SK-N-SH treated with all-trans-retinoic acid at 6 μM for 48 hours (cell line): ENCODE measurements at regions not wholly inside any gene's neighbourhood (a gene's known extent, or its start where the extent isn't known, plus 50 kb on each side); places are given as distances from the start of the nearest gene placed in this dataset.

ENCODE experiments used
- ATAC-seq: fragments of 200-7000 bp; cut with Tn5 transposase; 3 replicates; pipeline ENCODE4 v1.9.1; 2020; ENCODE audit warnings: mild to moderate bottlenecking, moderate library complexity
- ARNTL ChIP-seq: fragments of 450-650 bp; formaldehyde crosslinking; IDR thresholded peaks from 2 replicates; pipeline ENCODE4 v1.5.0; 2020; ENCODE audit warnings: low read depth, mild to moderate bottlenecking, moderate library complexity, borderline replicate concordance
- CREB5 ChIP-seq: fragments of 250-450 bp; sonication (Bioruptor Pico); IDR thresholded peaks from 2 replicates; pipeline ENCODE4 v1.5.1; 2020; ENCODE audit warnings: low read depth, mild to moderate bottlenecking, moderate library complexity
- CSDC2 ChIP-seq: fragments of 250-450 bp; sonication (Bioruptor Pico); IDR thresholded peaks from 2 replicates; pipeline ENCODE4 v1.5.0; 2020; ENCODE audit warnings: mild to moderate bottlenecking, moderate library complexity
- CSRNP3 ChIP-seq: fragments of 250-450 bp; sonication (Bioruptor Pico); IDR thresholded peaks from 2 replicates; pipeline ENCODE4 v1.5.1; 2021; ENCODE audit warnings: mild to moderate bottlenecking, moderate library complexity
- GLIS3 ChIP-seq: fragments of 250-450 bp; sonication (Bioruptor Pico); IDR thresholded peaks from 2 replicates; pipeline ENCODE4 v1.5.0; 2020; ENCODE audit warnings: mild to moderate bottlenecking, moderate library complexity
- ISL1 ChIP-seq: fragments of 250-450 bp; sonication (Bioruptor Pico); IDR thresholded peaks from 2 replicates; pipeline ENCODE4 v2.1.2; 2022; ENCODE audit warnings: mild to moderate bottlenecking, moderate library complexity
- OSR1 ChIP-seq: fragments of 250-450 bp; sonication (Bioruptor Pico); IDR thresholded peaks from 2 replicates; pipeline ENCODE4 v1.8.0; 2022; ENCODE audit warnings: moderate library complexity, mild to moderate bottlenecking, inconsistent platforms
- PATZ1 ChIP-seq: fragments of 250-450 bp; sonication (Bioruptor Pico); IDR thresholded peaks from 2 replicates; pipeline ENCODE4 v1.8.0; 2020; ENCODE audit warnings: mild to moderate bottlenecking, moderate library complexity, borderline replicate concordance
- PPARA ChIP-seq: fragments of 250-450 bp; sonication (Bioruptor Pico); IDR thresholded peaks from 2 replicates; pipeline ENCODE4 v1.5.0; 2020; ENCODE audit warnings: mild to moderate bottlenecking, borderline replicate concordance
- RARB ChIP-seq: fragments of 250-450 bp; sonication (Bioruptor Pico); IDR thresholded peaks from 2 replicates; pipeline ENCODE4 v1.8.0; 2021; ENCODE audit warnings: mild to moderate bottlenecking, moderate library complexity
- TCF4 ChIP-seq: fragments of 250-450 bp; sonication (Bioruptor Pico); IDR thresholded peaks from 2 replicates; pipeline ENCODE4 v1.8.0; 2021; ENCODE audit warnings: mild to moderate bottlenecking, moderate library complexity, borderline replicate concordance
- TSHZ2 ChIP-seq: fragments of 250-450 bp; sonication (Bioruptor Pico); IDR thresholded peaks from 2 replicates; pipeline ENCODE4 v1.5.0; 2020; ENCODE audit warnings: mild to moderate bottlenecking, moderate library complexity
- ZC3H10 ChIP-seq: fragments of 250-450 bp; sonication (Bioruptor Pico); IDR thresholded peaks from 2 replicates; pipeline ENCODE4 v1.5.1; 2021; ENCODE audit warnings: mild to moderate bottlenecking, moderate library complexity
- ZFP3 ChIP-seq: fragments of 250-450 bp; sonication (Bioruptor Pico); IDR thresholded peaks from 2 replicates; pipeline ENCODE4 v1.5.0; 2020; ENCODE audit warnings: mild to moderate bottlenecking, moderate library complexity
- ZNF565 ChIP-seq: fragments of 450-650 bp; formaldehyde crosslinking; conservative IDR thresholded peaks from 2 replicates; pipeline ENCODE4 v1.5.0; 2020; ENCODE audit warnings: low read depth, mild to moderate bottlenecking, moderate library complexity
- ZNF70 ChIP-seq: fragments of 450-650 bp; formaldehyde crosslinking; IDR thresholded peaks from 2 replicates; pipeline ENCODE4 v1.5.0; 2020; ENCODE audit warnings: mild to moderate bottlenecking, moderate library complexity
- ZNF8 ChIP-seq: fragments of 450-650 bp; formaldehyde crosslinking; IDR thresholded peaks from 2 replicates; pipeline ENCODE4 v1.5.0; 2020; ENCODE audit warnings: mild to moderate bottlenecking, moderate library complexity
- TF ChIP-seq, protein P1 (sequence below): fragments of 250-450 bp; sonication (Bioruptor Pico); IDR thresholded peaks from 2 replicates; pipeline ENCODE4 v1.8.0; 2021; ENCODE audit warnings: low read depth, mild to moderate bottlenecking, moderate library complexity, borderline replicate concordance

GRCh38 chr6:104022126-104022525, 837.6 kb downstream of the HACE1 start:
- ATAC-seq: no peak
- TF ChIP-seq PATZ1 (CRISPR knock-in tag) (no peak), GLIS3 (CRISPR knock-in tag) (no peak), TSHZ2 (CRISPR knock-in tag) (no peak), OSR1 (CRISPR knock-in tag) (no peak), ZFP3 (CRISPR knock-in tag) (no peak), PPARA (CRISPR knock-in tag) (no peak), ZNF70 (CRISPR knock-in tag) (no peak), CSDC2 (CRISPR knock-in tag) (no peak), TCF4 (CRISPR knock-in tag) (no peak), ZC3H10 (CRISPR knock-in tag) (no peak), CREB5 (CRISPR knock-in tag) (no peak), ZNF8 (CRISPR knock-in tag) (no peak), ZNF565 (CRISPR knock-in tag) (no peak), CSRNP3 (no peak), ISL1 (CRISPR knock-in tag) (no peak)
- TF ChIP-seq, protein P1, sequence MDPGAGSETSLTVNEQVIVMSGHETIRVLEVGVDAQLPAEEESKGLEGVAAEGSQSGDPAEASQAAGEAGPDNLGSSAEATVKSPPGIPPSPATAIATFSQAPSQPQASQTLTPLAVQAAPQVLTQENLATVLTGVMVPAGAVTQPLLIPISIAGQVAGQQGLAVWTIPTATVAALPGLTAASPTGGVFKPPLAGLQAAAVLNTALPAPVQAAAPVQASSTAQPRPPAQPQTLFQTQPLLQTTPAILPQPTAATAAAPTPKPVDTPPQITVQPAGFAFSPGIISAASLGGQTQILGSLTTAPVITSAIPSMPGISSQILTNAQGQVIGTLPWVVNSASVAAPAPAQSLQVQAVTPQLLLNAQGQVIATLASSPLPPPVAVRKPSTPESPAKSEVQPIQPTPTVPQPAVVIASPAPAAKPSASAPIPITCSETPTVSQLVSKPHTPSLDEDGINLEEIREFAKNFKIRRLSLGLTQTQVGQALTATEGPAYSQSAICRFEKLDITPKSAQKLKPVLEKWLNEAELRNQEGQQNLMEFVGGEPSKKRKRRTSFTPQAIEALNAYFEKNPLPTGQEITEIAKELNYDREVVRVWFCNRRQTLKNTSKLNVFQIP (CRISPR knock-in tag): no peak

GRCh38 chr6:104019075-104019753, 840.5 kb downstream of the HACE1 start:
- no peak for ATAC-seq
- TF ChIP-seq CSRNP3: no peak
- no peak for TF ChIP-seq ARNTL (CRISPR knock-in tag)
- no peak for TF ChIP-seq TCF4 (CRISPR knock-in tag)
- no peak for TF ChIP-seq ZNF8 (CRISPR knock-in tag)
- no peak for TF ChIP-seq RARB (CRISPR knock-in tag)
- TF ChIP-seq ZNF565 (CRISPR knock-in tag): no peak
- TF ChIP-seq CSDC2 (CRISPR knock-in tag): no peak
